Loucy (cell line): ENCODE measurements at regions not wholly inside any gene's neighbourhood (a gene's known extent, or its start where the extent isn't known, plus 50 kb on each side); places are given as distances from the start of the nearest gene placed in this dataset.

Source experiments
- EZH2phosphoT487 ChIP-seq: fragments of 200-600 bp; IDR thresholded peaks from 2 replicates; pipeline ENCODE4 v1.6.1; 2018; ENCODE audit warnings: antibody characterized with exemption, mild to moderate bottlenecking, moderate library complexity, borderline replicate concordance
- TF ChIP-seq, protein P1 (sequence below): fragments of 200-600 bp; sonication (generic); conservative IDR thresholded peaks from 2 replicates; pipeline ENCODE4 v1.5.1; 2014; ENCODE audit warnings: mild to moderate bottlenecking, antibody characterized with exemption, low read length

DNA sequence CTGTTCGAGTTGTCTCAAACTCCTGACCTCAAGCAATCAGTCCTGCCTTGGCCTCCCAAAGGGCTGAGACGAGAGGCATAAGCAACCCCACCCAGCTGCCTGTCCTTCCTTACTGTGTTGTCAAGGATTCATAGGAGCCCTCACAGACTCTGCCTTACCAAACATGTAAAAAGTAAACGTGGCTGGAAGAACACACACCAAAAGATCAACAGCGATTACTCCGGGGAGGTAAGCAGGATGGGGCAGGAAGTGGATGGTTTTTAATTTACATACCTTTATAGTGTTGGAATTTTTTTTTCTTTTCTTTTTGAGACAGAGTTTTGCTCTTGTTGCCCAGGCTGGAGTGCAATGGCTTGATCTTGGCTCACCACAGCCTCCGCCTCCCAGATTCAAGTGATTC lies 61.5 kb upstream of the EGLN3 start:
- TF ChIP-seq, protein P1, sequence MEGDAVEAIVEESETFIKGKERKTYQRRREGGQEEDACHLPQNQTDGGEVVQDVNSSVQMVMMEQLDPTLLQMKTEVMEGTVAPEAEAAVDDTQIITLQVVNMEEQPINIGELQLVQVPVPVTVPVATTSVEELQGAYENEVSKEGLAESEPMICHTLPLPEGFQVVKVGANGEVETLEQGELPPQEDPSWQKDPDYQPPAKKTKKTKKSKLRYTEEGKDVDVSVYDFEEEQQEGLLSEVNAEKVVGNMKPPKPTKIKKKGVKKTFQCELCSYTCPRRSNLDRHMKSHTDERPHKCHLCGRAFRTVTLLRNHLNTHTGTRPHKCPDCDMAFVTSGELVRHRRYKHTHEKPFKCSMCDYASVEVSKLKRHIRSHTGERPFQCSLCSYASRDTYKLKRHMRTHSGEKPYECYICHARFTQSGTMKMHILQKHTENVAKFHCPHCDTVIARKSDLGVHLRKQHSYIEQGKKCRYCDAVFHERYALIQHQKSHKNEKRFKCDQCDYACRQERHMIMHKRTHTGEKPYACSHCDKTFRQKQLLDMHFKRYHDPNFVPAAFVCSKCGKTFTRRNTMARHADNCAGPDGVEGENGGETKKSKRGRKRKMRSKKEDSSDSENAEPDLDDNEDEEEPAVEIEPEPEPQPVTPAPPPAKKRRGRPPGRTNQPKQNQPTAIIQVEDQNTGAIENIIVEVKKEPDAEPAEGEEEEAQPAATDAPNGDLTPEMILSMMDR: no peak
- TF ChIP-seq EZH2phosphoT487: no peak
